ENCODE measurements at regions not wholly inside any gene's neighbourhood (a gene's known extent, or its start where the extent isn't known, plus 50 kb on each side); places are given as distances from the start of the nearest gene placed in this dataset.

- Histone ChIP-seq H3K27me3 (ENCODE audit: insufficient read depth, low read length, poor library complexity, severe bottlenecking) (no peaks in the 10 kb centered on the region), H4K20me1 (ENCODE audit: insufficient read depth, low read length, poor library complexity, severe bottlenecking) (no peaks in the 10 kb centered on the region), H2AFZ (ENCODE audit: low read length) (no peak overlapping the region), H3K4me3 (ENCODE audit: low read length, poor library complexity, severe bottlenecking) (no peak overlapping the region), H3F3A (ENCODE audit: low read depth) (no peaks in the 10 kb centered on the region), H3K4me2 (ENCODE audit: low read depth, low read length, poor library complexity, severe bottlenecking) (no peak overlapping the region), H3K4me1 (ENCODE audit: insufficient read depth, low read length, poor library complexity, severe bottlenecking) (no peaks in the 10 kb centered on the region), H3K9ac (ENCODE audit: low read depth, low read length, poor library complexity, severe bottlenecking) (no peak overlapping the region), H3K9me2 (replicated peaks; ENCODE audit: low read depth, low read length) (no peaks in the 10 kb centered on the region), H3K79me2 (ENCODE audit: insufficient read depth, low read length) (no peaks in the 10 kb centered on the region), H3K9me3 (ENCODE audit: insufficient read depth, low read depth, low read length) (no peaks in the 10 kb centered on the region), H3K36me3 (ENCODE audit: insufficient read depth, low read length) (no peaks in the 10 kb centered on the region)
- no peak for TF ChIP-seq CTCF (conservative IDR thresholded peaks at IDR 0.05; ENCODE audit: low read length)
- TF ChIP-seq EZH2phosphoT487 (IDR thresholded peaks at IDR 0.05; ENCODE audit: borderline replicate concordance), result no peak
These were observed 104.3 kb upstream of the IGSF1 start for GRCh38 chrX:131393426-131393825.

GRCh38 chrX:131394384-131394783 lies 105.3 kb upstream of the IGSF1 start:
- TF ChIP-seq EZH2phosphoT487 (IDR thresholded peaks at IDR 0.05; ENCODE audit: borderline replicate concordance) (no peak), CTCF (conservative IDR thresholded peaks at IDR 0.05; ENCODE audit: low read length) (no peak)
- no peaks in the 10 kb centered on the region for H3K79me2 ChIP-seq (ENCODE audit: insufficient read depth, low read length)
- H3K36me3 ChIP-seq (ENCODE audit: insufficient read depth, low read length), result no peaks in the 10 kb centered on the region
- H3K9me3 ChIP-seq (ENCODE audit: insufficient read depth, low read depth, low read length), result no peaks in the 10 kb centered on the region
- no peaks in the 10 kb centered on the region for H3K4me1 ChIP-seq (ENCODE audit: insufficient read depth, low read length, poor library complexity, severe bottlenecking)
- H3K9ac ChIP-seq (ENCODE audit: low read depth, low read length, poor library complexity, severe bottlenecking), result no peak overlapping the region
- H4K20me1 ChIP-seq (ENCODE audit: insufficient read depth, low read length, poor library complexity, severe bottlenecking), result no peaks in the 10 kb centered on the region
- H3F3A ChIP-seq (ENCODE audit: low read depth), result no peaks in the 10 kb centered on the region
- H3K27me3 ChIP-seq (ENCODE audit: insufficient read depth, low read length, poor library complexity, severe bottlenecking), result no peaks in the 10 kb centered on the region
- no peak overlapping the region for H3K4me2 ChIP-seq (ENCODE audit: low read depth, low read length, poor library complexity, severe bottlenecking)
- no peak overlapping the region for H3K4me3 ChIP-seq (ENCODE audit: low read length, poor library complexity, severe bottlenecking)
- H2AFZ ChIP-seq (ENCODE audit: low read length), result no peak overlapping the region
- H3K9me2 ChIP-seq (replicated peaks; ENCODE audit: low read depth, low read length), result no peaks in the 10 kb centered on the region

GRCh38 chrX:131397891-131398290 lies 108.8 kb upstream of the IGSF1 start:
- H3K4me1 ChIP-seq (ENCODE audit: insufficient read depth, low read length, poor library complexity, severe bottlenecking), result no peaks in the 10 kb centered on the region
- no peaks in the 10 kb centered on the region for H3F3A ChIP-seq (ENCODE audit: low read depth)
- no peaks in the 10 kb centered on the region for H3K27me3 ChIP-seq (ENCODE audit: insufficient read depth, low read length, poor library complexity, severe bottlenecking)
- H3K36me3 ChIP-seq (ENCODE audit: insufficient read depth, low read length), result no peaks in the 10 kb centered on the region
- H3K4me3 ChIP-seq (ENCODE audit: low read length, poor library complexity, severe bottlenecking), result no peak overlapping the region
- no peak overlapping the region for H2AFZ ChIP-seq (ENCODE audit: low read length)
- H4K20me1 ChIP-seq (ENCODE audit: insufficient read depth, low read length, poor library complexity, severe bottlenecking), result no peaks in the 10 kb centered on the region
- no peak overlapping the region for H3K9ac ChIP-seq (ENCODE audit: low read depth, low read length, poor library complexity, severe bottlenecking)
- no peaks in the 10 kb centered on the region for H3K79me2 ChIP-seq (ENCODE audit: insufficient read depth, low read length)
- no peaks in the 10 kb centered on the region for H3K9me3 ChIP-seq (ENCODE audit: insufficient read depth, low read depth, low read length)
- no peaks in the 10 kb centered on the region for H3K9me2 ChIP-seq (replicated peaks; ENCODE audit: low read depth, low read length)
- H3K4me2 ChIP-seq (ENCODE audit: low read depth, low read length, poor library complexity, severe bottlenecking), result no peak overlapping the region
- TF ChIP-seq EZH2phosphoT487 (IDR thresholded peaks at IDR 0.05; ENCODE audit: borderline replicate concordance) (no peak), CTCF (conservative IDR thresholded peaks at IDR 0.05; ENCODE audit: low read length) (no peak)
